Heart left ventricle (tissue), 16 donors: ENCODE measurements at regions not wholly inside any gene's neighbourhood (a gene's known extent, or its start where the extent isn't known, plus 50 kb on each side); places are given as distances from the start of the nearest gene placed in this dataset.

Experiments used
- ATAC-seq, 4 donors: fragments of 200-7000 bp; cut with Tn5 transposase; one replicate each; pipeline ENCODE4 v1.9.1; 2020 to 2022; ENCODE audit warnings: moderate library complexity in 4 of 4, mild to moderate bottlenecking in 3 of 4, moderate number of reproducible peaks in 1 of 4
- DNase-seq, 5 donors: peaks; one replicate each; pipeline ENCODE4 v3.0.0-alpha.2; 2020
- H3K27ac ChIP-seq, 12 donors: fragments of 200-600 bp; sonication (generic) in 4 of 12; one replicate each; pipeline versions ENCODE4 v1.5.0 to v1.8.0; 2016 to 2022; ENCODE audit warnings: mild to moderate bottlenecking in 2 of 12
- H3K27me3 ChIP-seq, 9 donors: fragments of 200-600 bp; sonication (generic) in 2 of 9; one replicate each; pipeline versions ENCODE4 v1.5.1 to v1.8.0; 2016 to 2022; ENCODE audit warnings: mild to moderate bottlenecking in 3 of 9
- H3K36me3 ChIP-seq, 9 donors: fragments of 200-600 bp; sonication (generic) in 2 of 9; one replicate each; pipeline versions ENCODE4 v1.5.0 to v1.8.0; 2018 to 2022; ENCODE audit warnings: mild to moderate bottlenecking in 2 of 9
- H3K4me1 ChIP-seq, 12 donors: fragments of 200-600 bp; sonication (generic) in 4 of 12; one replicate each; pipeline versions ENCODE4 v1.5.0 to v1.8.0; 2016 to 2022; ENCODE audit warnings: mild to moderate bottlenecking in 3 of 12
- H3K4me3 ChIP-seq, 12 donors: fragments of 200-600 bp; sonication (generic) in 4 of 12; one replicate each; pipeline versions ENCODE4 v1.5.0 to v1.8.0; 2017 to 2022; ENCODE audit warnings: mild to moderate bottlenecking in 9 of 12, moderate library complexity in 4 of 12
- H3K9me3 ChIP-seq, 12 donors: fragments of 200-600 bp; sonication (generic) in 4 of 12; one replicate each; pipeline versions ENCODE4 v1.5.0 to v1.8.0; 2016 to 2022; ENCODE audit warnings: mild to moderate bottlenecking in 1 of 12
- POLR2A ChIP-seq, 2 donors: fragments of 450-650 bp; IDR thresholded peaks; one replicate each; pipeline ENCODE4 v1.6.1; 2017; ENCODE audit warnings: antibody characterized with exemption in 2 of 2, mild to moderate bottlenecking in 2 of 2, moderate library complexity in 2 of 2
- WGBS, 4 donors: extraction: QIAGEN DNeasy Blood & Tissue Kit in 2 of 4; methylation state at CpG; one replicate each; pipeline versions ENCODE4 v1.1.5 to v1.1.7; 2013 to 2018; 5-methylcytosine and 5-hydroxymethylcytosine counted together
- intact Hi-C, 10 donors: fragments of 100-400 bp; cut with DNase I; formaldehyde crosslinking; loops; one replicate each; pipeline versions ENCODE4 v1.11.1 to v1.14.2; 2022
- TF ChIP-seq, protein P1 (sequence below), 12 donors: fragments of 200-600 bp; sonication (generic) in 4 of 12; IDR thresholded peaks; one replicate each; pipeline versions ENCODE4 v1.5.0 to v1.8.0; 2018 to 2022; ENCODE audit warnings: antibody characterized with exemption in 12 of 12, mild to moderate bottlenecking in 5 of 12
- donor health status: ischemic (EF 13 %, LVEDD 7.1; RV severe dilation, severe dysfunction).
- donor health status: healthy with polysubstance abuse.
- donor health status: DM: no; HTN: yes; CAD: no.
- donor health status: DM: no; HTN: no; CAD: no.
- donor health status: ischemic (EF 25% LVEDD 6.9; RV normal size, moderate dysfunction).
- donor health status: ischemic (EF 25% LVEDD 5.7; RV mildly dilated, moderate dysfunction).
- donor health status: healthy.
- donor health status: DM: yes; HTN: yes; CAD: no.
- donor health status: ischemic (EF 35%, LVEDD 5.7; RV mildly dilated, moderate dysfunction).
- donor health status: nonischemic (EF 11% LVEDD 7.7; RV severe dilation, severe dysfunction).
- donor health status: DM: yes; HTN: yes; CAD: no.
- donor health status: PGD.
- donor health status: ischemic (EF 29% LVEDD 5.4; RV normal size, mild dysfunction).
- donor health status: nonischemic (EF 23%, LVEDD 6.1; RV moderate dilation, normal function).

DNA sequence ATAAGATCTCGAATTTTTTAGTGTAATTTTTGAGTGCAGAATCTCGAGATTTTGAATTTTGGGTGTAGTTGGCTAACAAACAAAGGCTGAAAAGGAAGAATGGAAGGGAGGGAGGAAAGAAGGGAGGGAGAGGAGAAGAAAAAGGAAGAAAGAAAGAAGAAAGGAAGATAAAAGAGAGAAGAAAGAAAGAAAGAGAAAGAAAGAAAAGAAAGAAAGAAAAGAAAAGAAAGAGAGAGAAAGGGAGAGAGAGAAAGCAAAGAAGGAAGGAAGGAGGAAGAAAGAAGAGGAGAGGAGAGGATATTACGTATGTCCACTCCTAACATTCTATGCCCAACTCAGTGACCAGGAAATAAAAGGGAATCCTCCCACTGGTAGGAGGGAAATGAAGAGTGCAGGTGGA lies 169.6 kb downstream of the TBXT start:
- DNase-seq (no peak), ATAC-seq (no peak)
- H3K4me1 ChIP-seq = no peaks in the 10 kb centered on the region
- no peak overlapping the region for H3K4me3 ChIP-seq
- WGBS, 4 donors = 70 to 77% (median 73%) methylated on average over 3 of the region's 3 CpGs
- TF ChIP-seq POLR2A (IDR thresholded peaks at IDR 0.05) = no peak
- TF ChIP-seq, protein P1, sequence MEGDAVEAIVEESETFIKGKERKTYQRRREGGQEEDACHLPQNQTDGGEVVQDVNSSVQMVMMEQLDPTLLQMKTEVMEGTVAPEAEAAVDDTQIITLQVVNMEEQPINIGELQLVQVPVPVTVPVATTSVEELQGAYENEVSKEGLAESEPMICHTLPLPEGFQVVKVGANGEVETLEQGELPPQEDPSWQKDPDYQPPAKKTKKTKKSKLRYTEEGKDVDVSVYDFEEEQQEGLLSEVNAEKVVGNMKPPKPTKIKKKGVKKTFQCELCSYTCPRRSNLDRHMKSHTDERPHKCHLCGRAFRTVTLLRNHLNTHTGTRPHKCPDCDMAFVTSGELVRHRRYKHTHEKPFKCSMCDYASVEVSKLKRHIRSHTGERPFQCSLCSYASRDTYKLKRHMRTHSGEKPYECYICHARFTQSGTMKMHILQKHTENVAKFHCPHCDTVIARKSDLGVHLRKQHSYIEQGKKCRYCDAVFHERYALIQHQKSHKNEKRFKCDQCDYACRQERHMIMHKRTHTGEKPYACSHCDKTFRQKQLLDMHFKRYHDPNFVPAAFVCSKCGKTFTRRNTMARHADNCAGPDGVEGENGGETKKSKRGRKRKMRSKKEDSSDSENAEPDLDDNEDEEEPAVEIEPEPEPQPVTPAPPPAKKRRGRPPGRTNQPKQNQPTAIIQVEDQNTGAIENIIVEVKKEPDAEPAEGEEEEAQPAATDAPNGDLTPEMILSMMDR (IDR thresholded peaks at IDR 0.05) = no peak
- H3K36me3 ChIP-seq = no peaks in the 10 kb centered on the region
- intact Hi-C loops = no loop called here
- H3K9me3 ChIP-seq = no peaks in the 10 kb centered on the region
- peaks cover 0 to 6% (median 0%) of the 10 kb centered on the region in 9 donors for H3K27me3 ChIP-seq
- H3K27ac ChIP-seq = no peak overlapping the region

DNA sequence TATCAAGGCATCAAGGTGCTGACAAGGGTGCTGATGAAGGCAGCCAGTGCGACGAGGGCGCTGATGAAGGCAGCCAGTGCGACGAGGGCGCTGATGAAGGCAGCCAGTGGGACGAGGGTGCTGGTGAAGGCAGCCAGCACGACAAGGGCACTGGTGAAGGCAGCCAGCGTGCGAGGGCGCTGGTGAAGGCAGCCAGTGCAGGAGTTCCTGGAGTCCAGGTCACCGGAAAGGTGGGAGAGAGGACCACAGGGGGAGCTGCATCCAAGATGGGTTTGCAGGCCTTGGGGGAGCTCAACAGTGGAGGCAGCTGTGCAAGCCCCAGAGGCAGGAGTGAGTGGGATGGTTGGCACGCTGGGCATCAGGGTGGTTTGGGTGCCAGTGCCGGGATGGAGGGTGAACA lies 176.3 kb downstream of the TBXT start:
- Histone ChIP-seq H3K27ac (no peak overlapping the region), H3K27me3 (peaks cover 0 to 32% (median 9%) of the 10 kb centered on the region in 9 donors), H3K4me3 (no peak overlapping the region), H3K4me1 (peaks cover 0 to 28% (median 10%) of the 10 kb centered on the region in 12 donors), H3K36me3 (no peaks in the 10 kb centered on the region), H3K9me3 (no peaks in the 10 kb centered on the region)
- DNase-seq (no peak), ATAC-seq (no peak)
- TF ChIP-seq POLR2A (IDR thresholded peaks at IDR 0.05) = no peak
- TF ChIP-seq, protein P1 (IDR thresholded peaks at IDR 0.05) = no peak
- WGBS, 4 donors = 79 to 85% (median 81%) methylated on average over 14 of the region's 14 CpGs
- intact Hi-C loops = no loop called here

DNA sequence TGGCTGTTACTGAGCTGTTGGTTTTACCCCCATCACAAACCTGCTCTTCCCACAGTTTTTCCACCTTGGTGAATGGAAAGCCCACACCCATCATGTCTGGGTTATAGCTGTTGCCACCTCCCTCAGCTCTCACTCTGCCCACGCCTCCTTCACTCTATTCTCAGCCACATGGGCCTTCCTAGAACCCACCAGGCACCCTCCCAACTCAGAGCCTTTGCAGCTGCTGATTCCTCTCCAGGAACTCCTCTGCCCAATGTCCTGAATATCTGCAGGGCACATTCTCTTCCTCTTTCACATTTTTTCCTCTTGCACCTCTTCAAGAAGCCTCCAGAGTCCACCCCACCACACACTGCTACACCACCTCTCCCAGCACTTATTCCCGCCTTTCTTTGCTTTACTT lies 177.4 kb downstream of the TBXT start:
- no peaks in the 10 kb centered on the region for H3K36me3 ChIP-seq
- H3K27ac ChIP-seq = no peak overlapping the region
- H3K4me3 ChIP-seq = no peak overlapping the region
- DNase-seq (no peak), ATAC-seq (no peak)
- peaks cover 0 to 36% (median 9%) of the 10 kb centered on the region in 9 donors for H3K27me3 ChIP-seq
- H3K4me1 ChIP-seq = peaks cover 0 to 31% (median 10%) of the 10 kb centered on the region in 12 donors
- 80 to 87% (median 82%) methylated on average over 2 of the region's 2 CpGs for WGBS, 4 donors
- no peak for TF ChIP-seq POLR2A (IDR thresholded peaks at IDR 0.05)
- TF ChIP-seq, protein P1 (IDR thresholded peaks at IDR 0.05) = no peak
- H3K9me3 ChIP-seq = no peaks in the 10 kb centered on the region
- intact Hi-C loops = no loop called here

DNA sequence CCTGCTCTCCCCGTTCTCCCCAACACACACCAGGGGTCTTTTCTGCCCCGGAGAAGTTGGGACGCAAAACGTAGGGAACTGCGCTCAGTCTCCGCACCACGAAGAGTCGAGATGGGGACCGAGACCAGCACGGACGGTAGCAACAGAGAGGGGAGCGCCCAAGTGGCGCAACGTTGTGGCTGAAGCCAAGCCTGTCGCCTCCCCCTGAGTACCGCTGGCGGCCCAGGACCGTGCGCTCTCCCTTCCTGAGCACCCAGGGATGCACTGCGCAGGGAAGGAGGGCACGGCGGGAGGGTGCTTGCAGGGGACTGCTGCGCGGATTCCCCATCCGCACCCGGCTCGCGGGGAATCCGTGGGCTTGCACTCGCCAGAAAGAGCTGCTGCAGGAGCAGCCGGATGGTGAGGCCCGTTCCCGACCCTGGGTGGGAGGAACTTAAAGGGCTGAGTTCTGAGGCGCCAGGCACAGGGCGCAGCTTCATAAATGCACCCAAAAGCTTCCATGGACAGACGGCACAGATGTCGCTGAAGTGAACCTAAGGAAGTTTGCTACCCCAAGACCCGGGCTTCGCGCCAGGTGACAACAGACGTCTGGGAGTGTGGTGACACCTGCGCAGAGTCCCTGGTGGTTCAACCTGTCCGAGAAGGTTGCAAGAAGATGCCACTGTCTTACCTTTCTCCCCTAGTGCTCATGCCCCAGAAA lies 178.7 kb downstream of the TBXT start:
- intact Hi-C loops = loop anchor here in 2 of 10 donors (5.0 to 10.0 kb wide), 3 partner anchors 94 to 106 kb away; no protein-coding TSS in a partner anchor
- ATAC-seq (peak in 3 of 4 donors; percentile 18 to 54 (median 48)), DNase-seq (no peak)

More for the DNA sequence above, 178.7 kb downstream of the TBXT start:
- Histone ChIP-seq H3K27me3 (peaks cover 0 to 39% (median 9%) of the 10 kb centered on the region in 9 donors), H3K36me3 (no peaks in the 10 kb centered on the region), H3K4me1 (peaks cover 0 to 31% (median 10%) of the 10 kb centered on the region in 12 donors), H3K4me3 (peak overlapping the region; percentile 32 to 70 (median 59)), H3K9me3 (no peaks in the 10 kb centered on the region), H3K27ac (peak overlapping the region in 5 of 12 donors; percentile 20 to 80 (median 67))
- TF ChIP-seq, protein P1 (IDR thresholded peaks at IDR 0.05) = no peak
- no peak for TF ChIP-seq POLR2A (IDR thresholded peaks at IDR 0.05)
- WGBS, 4 donors = 4 to 12% (median 6%) methylated on average over 13 to 43 of the region's 43 CpGs
